ENCODE measurements at regions not wholly inside any gene's neighbourhood (a gene's known extent, or its start where the extent isn't known, plus 50 kb on each side); places are given as distances from the start of the nearest gene placed in this dataset.
A peak's percentile ranks its signal among the peaks of the same experiment; 100 is the strongest.

GRCh38 chr1:234845097-234845660 lies 235.2 kb upstream of the IRF2BP2 start:
- no peak for DNase-seq
- no peak for TF ChIP-seq CTCF (IDR thresholded peaks at IDR 0.05)
- TF ChIP-seq POLR2A (IDR thresholded peaks at IDR 0.05), result no peak
- H3K4me3 ChIP-seq, result no peak overlapping the region
- H3K4me1 ChIP-seq, result peaks cover 0 to 17% (median 11%) of the 10 kb centered on the region in 4 donors
- H3K36me3 ChIP-seq, result no peaks in the 10 kb centered on the region
- H3K9me3 ChIP-seq, result no peaks in the 10 kb centered on the region
- H3K27me3 ChIP-seq, result no peaks in the 10 kb centered on the region
- no peak overlapping the region for H3K27ac ChIP-seq

GRCh38 chr1:234844479-234845031 lies 234.6 kb upstream of the IRF2BP2 start:
- TF ChIP-seq POLR2A (IDR thresholded peaks at IDR 0.05) (no peak), CTCF (IDR thresholded peaks at IDR 0.05) (no peak)
- Histone ChIP-seq H3K4me3 (no peak overlapping the region), H3K9me3 (no peaks in the 10 kb centered on the region), H3K27ac (no peak overlapping the region), H3K4me1 (peaks cover 0 to 12% (median 10%) of the 10 kb centered on the region in 4 donors), H3K36me3 (no peaks in the 10 kb centered on the region), H3K27me3 (no peaks in the 10 kb centered on the region)
- no peak for DNase-seq

GRCh38 chr1:234843946-234844345 lies 234.0 kb upstream of the IRF2BP2 start:
- TF ChIP-seq POLR2A (IDR thresholded peaks at IDR 0.05) (no peak), CTCF (IDR thresholded peaks at IDR 0.05) (no peak)
- Histone ChIP-seq H3K4me1 (peaks cover 0 to 12% (median 9%) of the 10 kb centered on the region in 4 donors), H3K27ac (no peak overlapping the region)

GRCh38 chr1:234842726-234843641 lies 233.0 kb upstream of the IRF2BP2 start:
- Histone ChIP-seq H3K27me3 (no peaks in the 10 kb centered on the region), H3K4me1 (peaks cover 0 to 12% (median 9%) of the 10 kb centered on the region in 4 donors), H3K4me3 (no peak overlapping the region), H3K27ac (peak overlapping the region in 3 of 4 donors; percentile 16 to 65 (median 31)), H3K9me3 (no peaks in the 10 kb centered on the region), H3K36me3 (no peaks in the 10 kb centered on the region)
- no peak for TF ChIP-seq CTCF (IDR thresholded peaks at IDR 0.05)
- TF ChIP-seq POLR2A (IDR thresholded peaks at IDR 0.05), result no peak
- DNase-seq, result peak in 2 of 3 donors; percentile 54 to 60

More at GRCh38 chr1:234843946-234844345, 234.0 kb upstream of the IRF2BP2 start:
- no peak for DNase-seq
- H3K9me3 ChIP-seq, result no peaks in the 10 kb centered on the region
- no peaks in the 10 kb centered on the region for H3K36me3 ChIP-seq
- H3K4me3 ChIP-seq, result no peak overlapping the region
- no peaks in the 10 kb centered on the region for H3K27me3 ChIP-seq

- TF ChIP-seq CTCF (IDR thresholded peaks at IDR 0.05) (no peak), POLR2A (IDR thresholded peaks at IDR 0.05) (no peak)
- peak in 2 of 3 donors; percentile 41 to 58 for DNase-seq
- Histone ChIP-seq H3K9me3 (no peaks in the 10 kb centered on the region), H3K27me3 (no peaks in the 10 kb centered on the region), H3K27ac (peak overlapping the region in 2 of 4 donors; percentile 1 to 8), H3K4me3 (no peak overlapping the region), H3K36me3 (no peaks in the 10 kb centered on the region), H3K4me1 (peaks cover 0 to 12% (median 9%) of the 10 kb centered on the region in 4 donors)
These were observed 231.8 kb upstream of the IRF2BP2 start for GRCh38 chr1:234841710-234842231.
